NCI-H1694 treated with DMSO at 0.1 percent for 48 hours (cell line): ENCODE measurements at regions not wholly inside any gene's neighbourhood (a gene's known extent, or its start where the extent isn't known, plus 50 kb on each side); places are given as distances from the start of the nearest gene placed in this dataset.
"Not testable (repeated sequence)": the region's sequence is repeated elsewhere in the genome, so short reads cannot be mapped to it uniquely, and the experiment has no call there.

Experiments used
- DNase-seq: peaks from one replicate; lab custom pipeline; 2025; lab: John Stamatoyannopoulos, UW

DNA sequence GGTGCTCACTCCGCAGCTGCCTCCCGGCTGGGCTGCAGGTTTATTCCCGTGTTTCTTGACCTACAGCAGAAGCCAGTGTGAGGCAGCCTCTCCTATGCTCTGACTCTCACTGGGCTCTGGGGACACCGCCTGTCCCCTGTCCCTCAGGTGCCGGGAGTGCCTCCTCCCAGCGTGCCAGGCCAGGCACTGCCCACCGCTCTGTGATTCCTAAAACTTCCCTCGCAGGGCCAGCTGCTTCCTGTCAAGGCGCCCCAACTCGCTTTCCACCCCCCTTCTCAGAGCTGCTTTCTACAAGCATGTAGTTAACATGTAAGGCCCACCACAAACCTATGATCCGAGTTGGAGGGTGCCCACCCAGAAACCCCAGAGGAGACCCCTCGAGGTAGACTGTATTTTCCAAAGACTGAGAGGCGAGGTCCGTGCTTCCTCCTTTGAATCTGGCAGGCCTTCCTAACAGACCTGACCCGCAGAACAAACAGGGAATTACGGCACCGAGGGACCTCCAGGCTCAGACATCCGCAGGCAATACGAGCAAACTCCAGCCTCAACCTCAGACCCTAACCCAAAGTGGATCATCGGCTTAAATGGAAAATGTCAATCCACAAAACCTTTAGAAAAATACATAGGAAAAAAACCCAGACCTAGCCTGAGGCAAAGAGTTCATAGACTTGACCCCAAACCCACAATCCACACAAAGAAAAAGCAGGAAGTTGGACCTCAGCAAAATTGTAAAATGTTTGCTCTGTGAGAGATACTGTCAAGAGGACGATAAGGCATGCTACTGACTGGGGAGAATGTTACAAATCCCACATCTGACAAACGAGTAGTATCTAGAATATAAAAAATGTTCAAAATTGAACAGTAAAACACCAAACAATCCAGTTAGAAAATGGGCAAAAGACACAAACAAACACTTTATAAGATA lies 121.3 kb upstream of the IQSEC1 start:
- DNase-seq: no peak

GRCh38 chr3:13193320-13194284 lies 120.4 kb upstream of the IQSEC1 start:
- DNase-seq: no peak

DNA sequence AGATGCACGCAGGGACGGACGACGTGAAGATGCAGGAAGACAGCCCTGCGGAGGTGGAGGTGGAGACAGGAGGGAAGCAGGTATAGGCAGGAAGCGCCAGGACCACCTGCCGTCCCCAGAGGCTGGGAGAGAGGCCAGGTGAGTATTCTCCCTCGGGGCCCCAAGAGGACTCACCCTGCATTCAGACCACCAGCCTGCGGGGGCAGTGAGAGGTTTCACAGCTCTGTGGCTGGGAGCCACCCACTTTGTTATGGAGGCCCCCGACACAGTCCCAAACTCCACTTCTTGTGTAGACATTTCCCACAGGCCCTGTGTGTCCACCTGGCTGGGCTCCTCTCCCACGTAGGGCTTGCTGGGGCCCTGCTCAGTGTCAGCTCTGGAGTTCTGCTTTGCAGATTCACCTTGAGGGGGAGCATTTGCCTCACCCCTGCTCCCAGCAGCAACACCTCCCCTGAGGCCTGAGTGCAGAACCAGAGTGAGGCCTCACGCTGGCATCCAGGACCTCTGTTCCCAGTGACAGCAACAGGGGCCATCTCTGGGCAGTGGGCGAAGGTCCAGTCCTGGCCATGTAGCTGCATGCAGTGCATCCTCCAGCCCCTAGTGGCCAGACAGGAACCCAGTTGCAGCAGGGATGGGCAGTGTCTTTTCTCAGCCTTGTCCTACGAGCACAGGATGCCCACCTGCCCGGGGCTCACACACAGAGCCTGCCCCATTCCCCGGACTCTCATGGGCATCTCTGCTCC lies 119.4 kb upstream of the IQSEC1 start:
- no peak for DNase-seq

- DNase-seq: no peak
These were observed 117.8 kb upstream of the IQSEC1 start for GRCh38 chr3:13191016-13191415.

DNA sequence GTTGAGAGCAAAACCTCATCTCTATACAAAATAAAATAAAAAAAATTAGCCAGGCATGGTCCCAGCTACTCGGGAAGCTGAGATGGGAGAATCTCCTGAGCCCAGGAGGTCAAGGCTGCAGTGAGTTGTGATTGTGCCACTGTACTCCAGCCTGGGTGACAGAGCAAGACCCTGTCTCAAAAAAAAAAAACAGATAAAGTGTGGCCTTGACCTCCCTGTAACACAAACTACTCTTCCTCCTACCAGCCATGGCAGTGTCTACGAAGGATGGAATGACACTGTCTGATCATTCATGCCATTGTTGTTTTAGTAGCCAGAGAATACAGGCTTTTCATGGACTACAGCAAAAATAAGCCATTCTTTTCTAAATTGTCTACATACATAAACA lies 117.1 kb upstream of the IQSEC1 start:
- DNase-seq: no peak

- no peak for DNase-seq
These were observed 116.6 kb upstream of the IQSEC1 start for GRCh38 chr3:13189639-13190377.

DNA sequence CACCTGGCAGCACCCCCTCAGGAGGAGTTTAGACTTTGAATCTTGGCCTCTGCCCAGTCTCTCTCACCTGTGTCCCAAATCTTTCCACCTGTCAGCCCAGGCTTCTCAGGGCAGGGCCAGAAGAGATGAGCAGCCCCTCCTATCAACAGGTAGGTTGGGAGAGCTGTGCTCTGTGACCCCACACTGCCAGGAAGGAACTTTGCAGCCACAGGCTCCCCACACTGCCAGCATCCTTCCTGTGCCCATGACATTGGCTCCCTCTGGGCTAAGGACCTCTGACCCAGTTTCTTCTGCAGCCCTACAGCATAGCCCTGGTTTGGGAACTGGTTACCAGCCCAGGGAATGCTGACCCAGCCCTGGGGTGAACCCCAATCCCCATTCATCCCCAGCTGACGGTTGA lies 115.7 kb upstream of the IQSEC1 start:
- DNase-seq: no peak

- no peak for DNase-seq
These were observed 115.1 kb upstream of the IQSEC1 start for GRCh38 chr3:13188181-13188779.

- DNase-seq: no peak
These were observed 114.4 kb upstream of the IQSEC1 start for GRCh38 chr3:13187593-13187992.

GRCh38 chr3:13186435-13186815 lies 113.2 kb upstream of the IQSEC1 start:
- DNase-seq: no peak

GRCh38 chr3:13185737-13186434 lies 112.7 kb upstream of the IQSEC1 start:
- DNase-seq: no peak

GRCh38 chr3:13179582-13180210 lies 106.5 kb upstream of the IQSEC1 start:
- not testable (repeated sequence) for DNase-seq

- DNase-seq: no peak
These were observed 106.0 kb upstream of the IQSEC1 start for GRCh38 chr3:13179181-13179580.

DNA sequence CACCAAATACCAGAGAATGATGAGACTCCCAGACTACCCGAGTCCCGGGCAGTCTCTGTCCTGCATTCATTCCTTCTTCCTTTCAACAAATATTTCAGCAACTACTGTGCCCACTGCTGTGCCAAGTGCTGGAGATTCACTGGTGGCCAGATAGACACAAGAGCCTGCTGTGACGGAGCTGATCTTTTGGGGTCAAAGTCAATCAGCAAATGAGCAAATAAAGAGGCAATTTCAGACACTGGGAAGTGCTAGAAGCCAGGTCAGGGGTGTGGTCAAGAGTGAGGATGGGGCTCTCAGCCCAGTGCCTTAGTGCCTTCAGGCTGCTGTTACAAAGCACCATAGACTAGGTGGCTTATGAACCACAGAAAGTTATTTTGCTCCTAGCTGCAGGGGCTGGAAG lies 104.9 kb upstream of the IQSEC1 start:
- DNase-seq: no peak

DNA sequence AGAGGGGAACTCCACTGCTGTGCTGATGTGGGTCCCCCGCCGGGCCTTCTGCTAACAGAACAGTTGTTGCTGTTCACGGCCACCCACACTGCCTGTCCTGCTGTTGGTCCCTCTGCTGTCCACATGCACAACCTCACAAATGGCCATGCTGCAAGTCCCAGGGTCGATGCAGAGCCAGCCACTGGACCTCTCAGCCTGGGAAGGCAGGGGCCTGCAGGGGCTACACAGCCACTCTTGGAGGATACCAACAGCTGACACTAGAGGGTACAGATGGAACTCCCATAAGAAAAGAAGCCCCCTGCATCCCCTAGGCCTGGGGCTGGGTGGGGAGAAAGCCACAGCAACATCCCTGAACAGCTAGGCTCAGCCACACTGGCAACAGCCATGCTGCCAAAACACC lies 104.4 kb upstream of the IQSEC1 start:
- DNase-seq: no peak

DNA sequence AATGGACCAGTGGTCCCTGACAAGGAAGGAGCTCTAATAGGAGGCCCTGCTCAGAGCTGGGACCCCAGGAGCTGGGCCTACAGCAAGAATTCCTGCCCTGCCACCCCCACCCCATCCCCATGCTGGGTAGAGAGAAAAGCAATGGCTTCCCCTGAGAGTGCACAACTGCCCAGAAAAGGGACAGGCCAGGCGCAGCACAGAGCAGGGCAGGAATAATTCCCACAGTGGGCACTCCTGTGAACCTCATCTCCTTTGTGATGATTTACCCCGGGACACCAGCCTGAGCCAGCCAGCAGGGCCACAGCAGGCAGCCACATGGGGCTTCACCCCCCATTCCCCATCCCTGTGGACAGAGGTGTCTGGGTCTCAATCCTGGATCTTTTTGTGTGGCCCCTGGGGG lies 104.0 kb upstream of the IQSEC1 start:
- DNase-seq: no peak

GRCh38 chr3:13176445-13176844 lies 103.2 kb upstream of the IQSEC1 start:
- DNase-seq: no peak

GRCh38 chr3:13174803-13175135 lies 101.5 kb upstream of the IQSEC1 start:
- DNase-seq: no peak

DNA sequence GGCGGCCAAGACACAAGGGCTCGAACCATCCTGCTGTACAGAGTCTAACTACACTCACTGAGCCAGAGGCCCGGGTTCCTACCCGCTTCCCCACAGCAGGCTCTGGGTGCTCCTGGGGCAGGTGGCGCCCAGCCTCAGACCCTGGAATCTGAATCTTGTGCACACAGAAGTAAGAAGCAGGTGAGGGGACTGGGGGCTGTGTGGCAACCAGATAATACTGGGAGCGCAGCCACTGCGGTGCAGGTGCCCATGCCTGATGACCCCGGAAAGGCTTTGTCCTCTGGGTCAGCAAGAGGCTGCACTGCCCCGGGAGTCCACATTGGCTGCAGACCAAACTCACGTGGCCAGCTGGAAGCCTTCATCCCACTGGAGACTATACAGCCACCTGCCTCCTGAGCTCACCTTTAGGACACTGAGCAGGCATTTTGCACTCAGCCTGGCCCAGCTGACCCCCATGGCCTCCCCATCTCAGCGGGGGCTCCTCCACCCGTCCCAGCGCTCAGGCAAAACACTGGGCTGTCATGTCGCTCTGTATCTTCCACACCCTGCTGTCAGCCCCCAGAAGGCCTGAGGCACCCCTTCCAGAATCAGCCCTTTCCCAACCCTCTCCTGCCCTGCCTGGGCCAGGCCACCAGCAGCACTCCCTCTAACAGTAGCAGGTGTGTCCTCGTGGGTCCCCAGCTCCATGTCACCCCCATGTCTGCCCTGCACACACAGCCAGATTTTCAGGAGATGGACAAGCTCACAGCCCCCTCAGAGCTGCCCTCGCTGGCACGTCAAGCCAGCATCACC lies 101.0 kb upstream of the IQSEC1 start:
- no peak for DNase-seq
